Endothelial cell of umbilical vein (primary cell): ENCODE measurements at regions not wholly inside any gene's neighbourhood (a gene's known extent, or its start where the extent isn't known, plus 50 kb on each side); places are given as distances from the start of the nearest gene placed in this dataset.

Source experiments
- BruUV-seq: library from RNA; stranded (reverse); fragments of 400-500 nt; replicated peaks from 2 replicates; lab custom pipeline; 2021; lab: Mats Ljungman, UMichigan
- CTCF ChIA-PET: fragments of 300-600, 350-600 bp; sonication (Branson Sonifier 250); formaldehyde crosslinking; loops from one replicate; lab custom pipeline; 2021; ENCODE audit warnings: antibody characterized with exemption, inconsistent platforms; lab: Charles Lee
- POLR2A ChIA-PET: fragments of 300-600, 350-600 bp; sonication (Branson Sonifier 250); formaldehyde crosslinking; loops from one replicate; lab custom pipeline; 2021; ENCODE audit warnings: antibody characterized with exemption, inconsistent platforms; lab: Charles Lee
- DNase-seq: peaks from one replicate; pipeline ENCODE4 v3.0.0-alpha.2; 2011; ENCODE audit warnings: low read depth, low spot score
- FAIRE-seq: peaks from 2 replicates; lab custom pipeline; 2011; peaks lifted over from hg19 to GRCh38; lab: Jason Lieb, UNC
- H2AFZ ChIP-seq: 2 replicates; pipeline ENCODE4 v1.6.0; 2012; ENCODE audit warnings: low read depth, low read length, control low read depth, inconsistent platforms
- H3K27ac ChIP-seq: 2 replicates; pipeline ENCODE4 v1.5.1; 2011; ENCODE audit warnings: low read depth, mild to moderate bottlenecking, control low read depth, low read length, moderate library complexity; ENCODE audit not compliant: insufficient read depth
- H3K27me3 ChIP-seq, 2 experiments: 2 replicates each; pipeline versions ENCODE4 v1.6.0 to v1.6.1; 2011; ENCODE audit warnings: low read length in 2 of 2, mixed read lengths in 1 of 2; ENCODE audit not compliant: control insufficient read depth in 2 of 2, insufficient read depth in 2 of 2
- H3K36me3 ChIP-seq, 2 experiments: 2 replicates in 1 of 2; 3 replicates in 1 of 2; pipeline ENCODE4 v1.5.1; 2011; ENCODE audit warnings: low read length in 2 of 2, mild to moderate bottlenecking in 1 of 2, moderate library complexity in 1 of 2; ENCODE audit not compliant: control insufficient read depth in 2 of 2, insufficient read depth in 2 of 2; ENCODE audit errors: extremely low read depth in 1 of 2
- H3K4me1 ChIP-seq: 3 replicates; pipeline ENCODE4 v1.5.1; 2011; ENCODE audit warnings: mild to moderate bottlenecking, low read length; ENCODE audit not compliant: control insufficient read depth, insufficient read depth; ENCODE audit errors: extremely low read depth
- H3K4me2 ChIP-seq: 2 replicates; pipeline ENCODE4 v1.6.1; 2011; ENCODE audit warnings: low read length, control low read depth, mixed read lengths; ENCODE audit not compliant: insufficient read depth
- H3K4me3 ChIP-seq, 3 experiments: fragments of 200-600 bp in 1 of 3; sonication (generic), shearing (Covaris generic) in 1 of 3; replicated peaks in 1 of 3; 2 replicates each; pipeline ENCODE4 v1.5.1; 2011 to 2016; ENCODE audit warnings: control low read depth in 3 of 3, low read length in 3 of 3, mild to moderate bottlenecking in 2 of 3, inconsistent platforms in 1 of 3, low read depth in 1 of 3, moderate library complexity in 1 of 3; ENCODE audit not compliant: insufficient read depth in 1 of 3
- H3K79me2 ChIP-seq: 2 replicates; pipeline ENCODE4 v1.6.0; 2012; ENCODE audit warnings: low read length, inconsistent platforms; ENCODE audit not compliant: control insufficient read depth, insufficient read depth
- H3K9ac ChIP-seq: replicated peaks from 2 replicates; pipeline ENCODE3; 2011; ENCODE audit warnings: low read length, control low read depth; ENCODE audit not compliant: insufficient read depth; ENCODE audit errors: extremely low read depth
- H3K9me1 ChIP-seq: replicated peaks from 3 replicates; pipeline ENCODE4 v1.6.0; 2011; ENCODE audit warnings: mild to moderate bottlenecking, low read length; ENCODE audit not compliant: control insufficient read depth, insufficient read depth; ENCODE audit errors: extremely low read depth
- H3K9me3 ChIP-seq: replicated peaks from 2 replicates; pipeline ENCODE4 v1.5.1; 2012; ENCODE audit warnings: low read length, inconsistent platforms; ENCODE audit not compliant: control insufficient read depth, insufficient read depth
- H4K20me1 ChIP-seq: replicated peaks from 2 replicates; pipeline ENCODE3; 2011; ENCODE audit warnings: mild to moderate bottlenecking, low read length; ENCODE audit not compliant: control insufficient read depth, insufficient read depth; ENCODE audit errors: extremely low read depth
- EZH2 ChIP-seq: IDR thresholded peaks from 2 replicates; pipeline ENCODE4 v1.6.1; 2012; ENCODE audit warnings: borderline replicate concordance, low read depth, mild to moderate bottlenecking, moderate library complexity, low read length, inconsistent platforms; ENCODE audit not compliant: severe bottlenecking
- FOS ChIP-seq: IDR thresholded peaks from 2 replicates; pipeline ENCODE4 v1.6.1; 2011; ENCODE audit warnings: mild to moderate bottlenecking, low read length, moderate library complexity, borderline replicate concordance; ENCODE audit not compliant: insufficient read depth
- GATA2 ChIP-seq: IDR thresholded peaks from 2 replicates; pipeline ENCODE4 v1.7.0; 2011; ENCODE audit warnings: low read depth, mild to moderate bottlenecking, moderate library complexity, mixed read lengths, low read length; ENCODE audit not compliant: insufficient read length, insufficient read depth
- JUN ChIP-seq: IDR thresholded peaks from 2 replicates; pipeline ENCODE4 v1.6.1; 2011; ENCODE audit warnings: borderline replicate concordance, low read depth; ENCODE audit not compliant: insufficient read length, insufficient read depth
- MYC ChIP-seq: IDR thresholded peaks from one replicate; pipeline ENCODE4 v1.6.1; 2011; ENCODE audit warnings: mild to moderate bottlenecking, low read depth, low read length
- POLR2A ChIP-seq: IDR thresholded peaks from 2 replicates; pipeline ENCODE4 v1.6.1; 2012; ENCODE audit warnings: low read depth, mild to moderate bottlenecking, control low read depth, low read length
- POLR2AphosphoS5 ChIP-seq: IDR thresholded peaks from 2 replicates; pipeline ENCODE4 v1.6.1; 2012; ENCODE audit warnings: low read depth, mild to moderate bottlenecking, control low read depth, low read length, moderate library complexity; ENCODE audit not compliant: insufficient read depth
- dilution Hi-C: fragments of 300-500 bp; cut with MboI; formaldehyde crosslinking; loops from one replicate; pipeline ENCODE4 v1.15.0; 2019; ENCODE audit warnings: low sequenced_read_pairs; ENCODE audit not compliant: extremely low pct_ligation_motif_present
- intact Hi-C: fragments of 100-400 bp; cut with micrococcal nuclease; formaldehyde crosslinking; loops from one replicate; pipeline ENCODE4 v1.10.0; 2022
- TF ChIP-seq, protein P1 (sequence below), 2 donors: IDR thresholded peaks; 1 replicate in 1 of 2; 2 replicates in 1 of 2; pipeline ENCODE4 v1.5.1; 2011; ENCODE audit warnings: low read length in 2 of 2, mild to moderate bottlenecking in 2 of 2, moderate library complexity in 2 of 2, control low read depth in 1 of 2, inconsistent platforms in 1 of 2, low read depth in 1 of 2; ENCODE audit not compliant: insufficient read depth in 1 of 2; ENCODE audit errors: extremely low read depth in 1 of 2
- TF ChIP-seq, protein P2 (sequence below): IDR thresholded peaks from 2 replicates; pipeline ENCODE4 v1.6.1; 2011; ENCODE audit not compliant: insufficient read depth, insufficient read length

DNA sequence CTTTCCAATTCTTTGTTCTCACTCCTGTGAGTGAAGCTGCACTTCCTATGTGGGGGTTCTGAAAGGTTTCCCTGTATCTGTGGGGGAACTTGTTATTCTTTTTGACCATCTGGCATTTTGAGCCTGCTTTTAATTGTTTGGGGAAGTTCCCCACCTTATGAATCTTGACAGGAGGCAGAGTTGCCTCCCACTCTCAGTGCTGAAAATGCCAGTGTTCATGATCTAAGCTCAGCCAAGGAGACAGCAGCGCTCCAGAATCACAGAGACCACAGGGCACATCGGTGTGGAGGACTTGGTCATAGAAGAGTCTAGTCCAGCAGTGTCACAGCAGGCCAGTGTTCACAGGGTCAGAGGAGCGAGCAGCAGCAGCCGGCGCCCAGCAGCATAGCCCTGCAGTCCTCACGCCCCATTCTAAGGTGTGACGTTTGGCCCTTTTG, 63.8 kb upstream of the PRDX6 start:
- no peak overlapping the region for H2AFZ ChIP-seq
- no peak overlapping the region for H3K9ac ChIP-seq
- no peak overlapping the region for H3K4me3 ChIP-seq
- H3K79me2 ChIP-seq = no peaks in the 10 kb centered on the region
- dilution Hi-C loops (no loop called here), intact Hi-C loops (no loop called here)
- DNase-seq (no peak), FAIRE-seq (no peak)
- H3K9me1 ChIP-seq = no peaks in the 10 kb centered on the region
- CTCF ChIA-PET = interaction anchor here (1.0 kb wide), 1 partner anchor 669 kb away, joined by 3 read pairs; no protein-coding TSS in a partner anchor
- H3K27ac ChIP-seq = no peak overlapping the region
- TF ChIP-seq JUN (no peak), EZH2 (no peak), MYC (no peak), GATA2 (no peak), FOS (no peak), POLR2A (no peak), POLR2AphosphoS5 (no peak)
- TF ChIP-seq, protein P1, sequence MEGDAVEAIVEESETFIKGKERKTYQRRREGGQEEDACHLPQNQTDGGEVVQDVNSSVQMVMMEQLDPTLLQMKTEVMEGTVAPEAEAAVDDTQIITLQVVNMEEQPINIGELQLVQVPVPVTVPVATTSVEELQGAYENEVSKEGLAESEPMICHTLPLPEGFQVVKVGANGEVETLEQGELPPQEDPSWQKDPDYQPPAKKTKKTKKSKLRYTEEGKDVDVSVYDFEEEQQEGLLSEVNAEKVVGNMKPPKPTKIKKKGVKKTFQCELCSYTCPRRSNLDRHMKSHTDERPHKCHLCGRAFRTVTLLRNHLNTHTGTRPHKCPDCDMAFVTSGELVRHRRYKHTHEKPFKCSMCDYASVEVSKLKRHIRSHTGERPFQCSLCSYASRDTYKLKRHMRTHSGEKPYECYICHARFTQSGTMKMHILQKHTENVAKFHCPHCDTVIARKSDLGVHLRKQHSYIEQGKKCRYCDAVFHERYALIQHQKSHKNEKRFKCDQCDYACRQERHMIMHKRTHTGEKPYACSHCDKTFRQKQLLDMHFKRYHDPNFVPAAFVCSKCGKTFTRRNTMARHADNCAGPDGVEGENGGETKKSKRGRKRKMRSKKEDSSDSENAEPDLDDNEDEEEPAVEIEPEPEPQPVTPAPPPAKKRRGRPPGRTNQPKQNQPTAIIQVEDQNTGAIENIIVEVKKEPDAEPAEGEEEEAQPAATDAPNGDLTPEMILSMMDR (IDR thresholded peaks at IDR 0.05; ENCODE audit: extremely low read depth in 1 of 2, insufficient read depth in 1 of 2, low read depth in 1 of 2, low read length in 2 of 2) = no peak
- TF ChIP-seq, protein P2, sequence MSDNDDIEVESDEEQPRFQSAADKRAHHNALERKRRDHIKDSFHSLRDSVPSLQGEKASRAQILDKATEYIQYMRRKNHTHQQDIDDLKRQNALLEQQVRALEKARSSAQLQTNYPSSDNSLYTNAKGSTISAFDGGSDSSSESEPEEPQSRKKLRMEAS = no peak
- no peak overlapping the region for H3K4me2 ChIP-seq
- H3K36me3 ChIP-seq = no peaks in the 10 kb centered on the region
- H3K4me1 ChIP-seq = peaks cover 4% of the 10 kb centered on the region
- no TSS peak for BruUV-seq
- no peaks in the 10 kb centered on the region for H3K27me3 ChIP-seq
- no peaks in the 10 kb centered on the region for H4K20me1 ChIP-seq
- H3K9me3 ChIP-seq = no peaks in the 10 kb centered on the region
- POLR2A ChIA-PET = no interaction called here
